GM12878 (cell line): ENCODE measurements at regions not wholly inside any gene's neighbourhood (a gene's known extent, or its start where the extent isn't known, plus 50 kb on each side); places are given as distances from the start of the nearest gene placed in this dataset.

Experiments
- ATF7 ChIP-seq: fragments of 450-650 bp; IDR thresholded peaks from 2 replicates; pipeline ENCODE4 v1.6.1; 2016; ENCODE audit warnings: low read depth, mild to moderate bottlenecking
- CBX5 ChIP-seq: sonication (generic); IDR thresholded peaks from 2 replicates; pipeline ENCODE4 v1.6.1; 2016; ENCODE audit warnings: low read depth, moderate library complexity, mild to moderate bottlenecking, inconsistent platforms
- HCFC1 ChIP-seq: fragments of 150-350 bp; IDR thresholded peaks from 2 replicates; pipeline ENCODE4 v1.6.1; 2014; ENCODE audit warnings: low read length

DNA sequence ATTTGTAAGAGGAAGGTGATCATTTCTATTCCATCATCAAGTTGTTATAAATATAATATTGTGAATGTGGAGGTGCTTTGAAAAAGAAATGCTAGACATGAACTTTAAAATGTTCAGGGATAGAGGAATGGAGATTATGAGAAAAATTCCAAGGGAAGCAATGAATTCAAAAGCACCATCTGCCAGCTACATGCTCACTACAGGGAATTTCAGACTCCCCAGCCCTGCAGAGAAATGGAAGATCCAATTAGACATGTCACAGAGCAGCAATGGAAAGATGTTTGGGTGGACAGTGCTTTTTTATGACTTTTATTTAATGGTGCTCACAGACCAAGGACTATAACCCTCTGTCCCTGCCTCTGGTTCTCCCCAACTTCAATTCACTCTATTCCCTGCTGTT is 209.7 kb downstream of the ESM1 start:
- TF ChIP-seq HCFC1 = no peak
- no peak for TF ChIP-seq ATF7
- no peak for TF ChIP-seq CBX5
